Endothelial cell (in vitro differentiated cells): ENCODE measurements at regions not wholly inside any gene's neighbourhood (a gene's known extent, or its start where the extent isn't known, plus 50 kb on each side); places are given as distances from the start of the nearest gene placed in this dataset.

ENCODE experiments used
- DNase-seq: peaks from one replicate; pipeline ENCODE4 v3.0.0; 2021; ENCODE audit warnings: low spot score
- H3K27ac Mint-ChIP-seq: one replicate; pipeline ENCODE4 v1.8.0; 2021; ENCODE audit warnings: mixed read lengths, inconsistent platforms; ENCODE audit not compliant: unreplicated experiment
- H3K27me3 Mint-ChIP-seq: one replicate; pipeline ENCODE4 v1.8.0; 2021; ENCODE audit warnings: mild to moderate bottlenecking, moderate library complexity, mixed read lengths, inconsistent platforms; ENCODE audit not compliant: unreplicated experiment
- H3K36me3 Mint-ChIP-seq: one replicate; pipeline ENCODE4 v1.8.0; 2021; ENCODE audit warnings: mild to moderate bottlenecking, low read depth, mixed read lengths, inconsistent platforms; ENCODE audit not compliant: unreplicated experiment
- H3K4me1 Mint-ChIP-seq: one replicate; pipeline ENCODE4 v1.8.0; 2021; ENCODE audit warnings: mild to moderate bottlenecking, mixed read lengths, inconsistent platforms; ENCODE audit not compliant: unreplicated experiment
- H3K4me3 Mint-ChIP-seq: one replicate; pipeline ENCODE4 v1.8.0; 2021; ENCODE audit warnings: mild to moderate bottlenecking, mixed read lengths, inconsistent platforms; ENCODE audit not compliant: unreplicated experiment
- H3K9me3 Mint-ChIP-seq: one replicate; pipeline ENCODE4 v1.8.0; 2021; ENCODE audit warnings: mixed read lengths, inconsistent platforms; ENCODE audit not compliant: unreplicated experiment
- TF ChIP-seq, protein P1 (sequence below): fragments of 200-600 bp; sonication (generic); IDR thresholded peaks from one replicate; pipeline ENCODE4 v1.5.0; 2021; ENCODE audit warnings: antibody characterized with exemption; ENCODE audit not compliant: unreplicated experiment

GRCh38 chr2:5991305-5991968 is 299.3 kb downstream of the SOX11 start:
- H3K27me3 Mint-ChIP-seq = no peaks in the 10 kb centered on the region
- no peak overlapping the region for H3K27ac Mint-ChIP-seq
- TF ChIP-seq, protein P1, sequence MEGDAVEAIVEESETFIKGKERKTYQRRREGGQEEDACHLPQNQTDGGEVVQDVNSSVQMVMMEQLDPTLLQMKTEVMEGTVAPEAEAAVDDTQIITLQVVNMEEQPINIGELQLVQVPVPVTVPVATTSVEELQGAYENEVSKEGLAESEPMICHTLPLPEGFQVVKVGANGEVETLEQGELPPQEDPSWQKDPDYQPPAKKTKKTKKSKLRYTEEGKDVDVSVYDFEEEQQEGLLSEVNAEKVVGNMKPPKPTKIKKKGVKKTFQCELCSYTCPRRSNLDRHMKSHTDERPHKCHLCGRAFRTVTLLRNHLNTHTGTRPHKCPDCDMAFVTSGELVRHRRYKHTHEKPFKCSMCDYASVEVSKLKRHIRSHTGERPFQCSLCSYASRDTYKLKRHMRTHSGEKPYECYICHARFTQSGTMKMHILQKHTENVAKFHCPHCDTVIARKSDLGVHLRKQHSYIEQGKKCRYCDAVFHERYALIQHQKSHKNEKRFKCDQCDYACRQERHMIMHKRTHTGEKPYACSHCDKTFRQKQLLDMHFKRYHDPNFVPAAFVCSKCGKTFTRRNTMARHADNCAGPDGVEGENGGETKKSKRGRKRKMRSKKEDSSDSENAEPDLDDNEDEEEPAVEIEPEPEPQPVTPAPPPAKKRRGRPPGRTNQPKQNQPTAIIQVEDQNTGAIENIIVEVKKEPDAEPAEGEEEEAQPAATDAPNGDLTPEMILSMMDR = no peak
- H3K36me3 Mint-ChIP-seq = no peaks in the 10 kb centered on the region
- H3K4me3 Mint-ChIP-seq = no peak overlapping the region
- no peaks in the 10 kb centered on the region for H3K9me3 Mint-ChIP-seq
- no peaks in the 10 kb centered on the region for H3K4me1 Mint-ChIP-seq
- DNase-seq = no peak

GRCh38 chr2:5995832-5996231 is 303.6 kb downstream of the SOX11 start:
- Mint-ChIP-seq H3K27ac (no peak overlapping the region), H3K9me3 (no peaks in the 10 kb centered on the region), H3K4me1 (no peaks in the 10 kb centered on the region), H3K36me3 (no peaks in the 10 kb centered on the region), H3K4me3 (no peak overlapping the region), H3K27me3 (peaks cover 2% of the 10 kb centered on the region)
- DNase-seq = no peak
- TF ChIP-seq, protein P1 = no peak

GRCh38 chr2:6008186-6008585 is 316.0 kb downstream of the SOX11 start:
- Mint-ChIP-seq H3K9me3 (no peaks in the 10 kb centered on the region), H3K27me3 (no peaks in the 10 kb centered on the region), H3K4me1 (no peaks in the 10 kb centered on the region), H3K4me3 (no peak overlapping the region), H3K36me3 (no peaks in the 10 kb centered on the region), H3K27ac (no peak overlapping the region)
- TF ChIP-seq, protein P1 = no peak
- DNase-seq = no peak

GRCh38 chr2:6008726-6009125 is 316.5 kb downstream of the SOX11 start:
- Mint-ChIP-seq H3K36me3 (no peaks in the 10 kb centered on the region), H3K9me3 (no peaks in the 10 kb centered on the region), H3K27me3 (no peaks in the 10 kb centered on the region), H3K4me3 (no peak overlapping the region), H3K27ac (no peak overlapping the region), H3K4me1 (no peaks in the 10 kb centered on the region)
- TF ChIP-seq, protein P1 = no peak
- DNase-seq = no peak

- Mint-ChIP-seq H3K27ac (no peak overlapping the region), H3K4me3 (no peak overlapping the region), H3K9me3 (no peaks in the 10 kb centered on the region), H3K27me3 (no peaks in the 10 kb centered on the region), H3K4me1 (no peaks in the 10 kb centered on the region), H3K36me3 (no peaks in the 10 kb centered on the region)
- TF ChIP-seq, protein P1 = no peak
- no peak for DNase-seq
These were observed 318.0 kb downstream of the SOX11 start for GRCh38 chr2:6010163-6010562.
